MCF 10A (cell line): ENCODE measurements at regions not wholly inside any gene's neighbourhood (a gene's known extent, or its start where the extent isn't known, plus 50 kb on each side); places are given as distances from the start of the nearest gene placed in this dataset.

ENCODE experiments used
- BruUV-seq: library from RNA; stranded (reverse); fragments of 400-500 nt; replicated peaks from 2 replicates; lab custom pipeline; 2021; lab: Mats Ljungman, UMichigan
- CTCF ChIA-PET: fragments of 300-600 bp; sonication (Branson Sonifier 250); formaldehyde crosslinking; extraction: SDS; loops from one replicate; lab custom pipeline; 2021; ENCODE audit warnings: antibody characterized with exemption, inconsistent platforms; lab: Yijun Ruan, JAX
- POLR2A ChIA-PET: fragments of 300-600, 350-650 bp; sonication (Branson Sonifier 250); formaldehyde crosslinking; extraction: SDS; loops from one replicate; lab custom pipeline; 2020; ENCODE audit warnings: antibody characterized with exemption, inconsistent platforms; lab: Yijun Ruan, JAX
- DNase-seq: peaks from one replicate; pipeline ENCODE4 v3.0.0-alpha.2; 2018; ENCODE audit not compliant: unreplicated experiment
- H3K27ac Mint-ChIP-seq: one replicate; pipeline ENCODE4 v1.8.0; 2022; ENCODE audit warnings: mild to moderate bottlenecking, low read depth, mixed read lengths; ENCODE audit not compliant: unreplicated experiment
- H3K27me3 Mint-ChIP-seq: one replicate; pipeline ENCODE4 v1.8.0; 2022; ENCODE audit warnings: mixed read lengths; ENCODE audit not compliant: insufficient read depth, unreplicated experiment
- H3K36me3 Mint-ChIP-seq: one replicate; pipeline ENCODE4 v1.8.0; 2022; ENCODE audit warnings: mild to moderate bottlenecking, moderate library complexity, mixed read lengths; ENCODE audit not compliant: insufficient read depth, unreplicated experiment
- H3K4me1 Mint-ChIP-seq: one replicate; pipeline ENCODE4 v1.8.0; 2022; ENCODE audit warnings: mixed read lengths; ENCODE audit not compliant: insufficient read depth, unreplicated experiment
- H3K4me3 Mint-ChIP-seq: one replicate; pipeline ENCODE4 v1.8.0; 2022; ENCODE audit warnings: mild to moderate bottlenecking, moderate library complexity, mixed read lengths; ENCODE audit not compliant: unreplicated experiment
- H3K9me3 Mint-ChIP-seq: one replicate; pipeline ENCODE4 v1.8.0; 2022; ENCODE audit warnings: mixed read lengths; ENCODE audit not compliant: unreplicated experiment
- CTCF ChIP-seq: fragments of 200-600 bp; IDR thresholded peaks from one replicate; pipeline ENCODE4 v1.8.0; 2022; ENCODE audit warnings: antibody characterized with exemption, mild to moderate bottlenecking; ENCODE audit not compliant: unreplicated experiment
- intact Hi-C: fragments of 100-400 bp; cut with micrococcal nuclease; formaldehyde crosslinking; loops from 2 replicates; pipeline ENCODE4 v1.14.1; 2022

GRCh38 chr14:104458845-104459244 lies 120.7 kb upstream of the C14orf180 start:
- no peak overlapping the region for H3K27ac Mint-ChIP-seq
- intact Hi-C loops, result no loop called here

GRCh38 chr14:104460791-104461651 lies 118.5 kb upstream of the C14orf180 start:
- Mint-ChIP-seq H3K27ac (no peak overlapping the region), H3K4me1 (peaks cover 4% of the 10 kb centered on the region), H3K27me3 (peaks cover 93% of the 10 kb centered on the region), H3K4me3 (no peak overlapping the region), H3K9me3 (no peaks in the 10 kb centered on the region), H3K36me3 (no peaks in the 10 kb centered on the region)
- TF ChIP-seq CTCF, result no peak
- POLR2A ChIA-PET, result no interaction called here
- no TSS peak for BruUV-seq
- CTCF ChIA-PET, result interaction anchor here (0.8 kb wide), 1 partner anchor 186 kb away, joined by 3 read pairs; no protein-coding TSS in a partner anchor
- DNase-seq, result no peak
- intact Hi-C loops, result no loop called here

More at GRCh38 chr14:104458845-104459244, 120.7 kb upstream of the C14orf180 start:
- H3K36me3 Mint-ChIP-seq, result no peaks in the 10 kb centered on the region
- no TSS peak for BruUV-seq
- ChIA-PET POLR2A (no interaction called here), CTCF (no interaction called here)
- no peaks in the 10 kb centered on the region for H3K9me3 Mint-ChIP-seq
- no peak for TF ChIP-seq CTCF
- H3K4me3 Mint-ChIP-seq, result no peak overlapping the region
- peaks cover 4% of the 10 kb centered on the region for H3K4me1 Mint-ChIP-seq
- peaks cover 91% of the 10 kb centered on the region for H3K27me3 Mint-ChIP-seq
- DNase-seq, result no peak

- Mint-ChIP-seq H3K36me3 (no peaks in the 10 kb centered on the region), H3K27me3 (peaks cover 86% of the 10 kb centered on the region), H3K9me3 (no peaks in the 10 kb centered on the region), H3K4me3 (no peak overlapping the region), H3K27ac (no peak overlapping the region), H3K4me1 (peaks cover 4% of the 10 kb centered on the region)
- CTCF ChIA-PET, result no interaction called here
- TF ChIP-seq CTCF, result no peak
- DNase-seq, result no peak
- intact Hi-C loops, result no loop called here
- BruUV-seq, result no TSS peak
- POLR2A ChIA-PET, result no interaction called here
Observed at GRCh38 chr14:104461676-104462449, 117.7 kb upstream of the C14orf180 start.
